Dermis microvascular lymphatic vessel endothelial cell (primary cell): ENCODE measurements at regions not wholly inside any gene's neighbourhood (a gene's known extent, or its start where the extent isn't known, plus 50 kb on each side); places are given as distances from the start of the nearest gene placed in this dataset.
"Not testable (repeated sequence)": the region's sequence is repeated elsewhere in the genome, so short reads cannot be mapped to it uniquely, and the experiment has no call there.

Experiments
- DNase-seq, 2 donors: peaks; one replicate each; pipeline versions ENCODE4 v3.0.0 to v3.0.0-alpha.2; 2010; ENCODE audit warnings: low read depth in 2 of 2

DNA sequence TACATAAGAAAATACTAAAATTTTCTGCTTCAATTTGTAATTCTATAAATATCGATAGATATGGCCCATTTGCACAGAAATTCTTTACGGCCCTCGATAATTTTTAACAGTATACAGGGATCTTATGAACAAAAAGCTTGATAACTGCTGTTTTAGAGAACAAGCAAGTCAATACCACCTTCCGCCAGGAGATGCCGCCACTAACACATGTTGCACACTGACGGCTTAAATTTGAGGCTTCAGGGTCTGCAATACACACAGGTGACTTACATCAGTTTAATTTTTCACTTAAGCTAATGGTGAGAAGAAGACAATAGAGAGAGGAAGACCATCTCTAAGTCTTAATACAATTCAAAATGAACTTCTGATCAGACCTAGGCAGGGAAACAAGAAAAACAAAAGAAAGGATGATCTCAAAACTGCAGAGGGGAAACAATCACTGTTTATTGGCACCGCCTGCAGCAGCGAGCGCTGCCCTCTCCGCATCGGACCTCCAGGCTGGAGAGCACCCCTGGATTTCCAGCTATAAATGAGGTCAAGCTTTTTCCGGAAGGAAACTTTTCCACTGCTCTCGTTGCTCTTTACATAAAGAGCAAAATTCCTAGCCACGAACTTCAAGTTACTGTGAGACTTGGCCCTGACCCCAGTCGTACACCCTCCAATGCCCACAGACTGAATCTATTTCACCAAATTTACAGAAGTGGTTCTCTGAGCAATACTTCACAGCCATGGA lies 53.9 kb downstream of the OTOR start:
- DNase-seq: peak; percentile 26 to 59

DNA sequence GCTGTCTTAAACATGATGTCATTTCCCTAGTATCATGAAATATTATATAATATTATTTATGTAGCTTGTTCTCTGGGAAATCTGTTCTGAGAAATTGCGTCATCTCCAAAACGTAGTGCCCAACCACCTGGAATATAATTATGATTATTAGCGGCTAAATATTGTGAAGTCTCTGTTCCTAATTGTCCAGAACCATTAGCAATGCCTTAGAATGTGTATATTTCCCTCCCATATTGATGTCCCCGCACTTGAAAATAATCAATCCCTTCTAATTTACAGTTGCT lies 54.4 kb downstream of the OTOR start:
- DNase-seq: no peak

DNA sequence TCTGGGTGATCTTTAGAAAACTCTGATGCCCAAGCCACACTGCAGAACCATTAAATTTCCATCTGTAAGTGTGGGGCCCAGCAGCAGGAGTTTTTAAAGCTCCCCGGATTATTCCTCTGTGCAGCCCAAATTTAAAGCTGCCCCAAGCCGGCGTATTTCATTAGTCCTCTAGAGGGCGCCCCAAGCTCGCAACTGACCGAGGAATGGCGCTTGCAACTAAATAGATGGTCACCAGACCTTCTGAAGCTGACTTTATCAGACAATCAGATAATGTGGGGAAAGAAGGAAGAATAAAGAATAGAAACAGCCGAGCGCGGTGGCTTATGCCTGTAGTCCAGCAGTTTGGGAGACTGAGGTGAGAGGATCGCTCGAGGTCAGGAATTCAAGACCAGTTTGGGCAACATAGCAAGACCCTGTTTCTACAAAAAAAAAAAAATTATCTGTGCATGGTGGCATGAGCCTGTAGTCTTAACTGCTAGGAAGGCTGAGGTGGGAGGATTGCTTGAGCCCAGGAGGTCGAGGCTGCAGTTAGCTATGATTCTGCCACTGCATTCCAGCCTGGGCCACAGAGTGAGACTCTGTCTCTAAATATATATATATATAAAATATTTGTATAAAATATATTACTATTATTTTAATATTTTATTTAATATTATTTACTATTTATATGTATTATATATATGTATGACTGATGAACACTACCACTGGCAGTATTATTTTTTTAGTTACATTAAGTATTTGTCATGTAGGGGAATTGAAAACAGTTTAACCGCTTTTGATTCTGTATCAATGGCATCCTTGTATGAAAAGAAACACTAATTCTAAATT lies 56.0 kb downstream of the OTOR start:
- peak; percentile 9 to 43 for DNase-seq

DNA sequence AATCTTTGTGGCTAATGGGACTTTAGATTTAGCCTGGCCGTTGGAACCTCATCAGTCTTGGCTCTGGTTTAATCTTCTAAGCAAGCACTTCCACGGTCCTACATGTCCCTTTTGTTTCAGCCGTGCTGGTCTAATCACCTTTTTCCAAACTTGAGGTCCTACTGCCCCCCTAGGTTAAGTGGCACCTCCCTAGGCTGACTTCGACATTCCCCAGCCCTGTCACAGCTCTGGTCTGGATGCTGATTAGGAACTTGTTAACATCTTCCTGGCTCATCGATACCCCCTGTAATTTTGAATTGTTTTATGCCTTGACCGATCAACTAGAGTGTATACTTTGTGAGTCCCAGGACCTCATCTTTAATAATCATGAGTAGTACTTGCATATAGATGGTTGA lies 56.6 kb downstream of the OTOR start:
- DNase-seq: no peak

DNA sequence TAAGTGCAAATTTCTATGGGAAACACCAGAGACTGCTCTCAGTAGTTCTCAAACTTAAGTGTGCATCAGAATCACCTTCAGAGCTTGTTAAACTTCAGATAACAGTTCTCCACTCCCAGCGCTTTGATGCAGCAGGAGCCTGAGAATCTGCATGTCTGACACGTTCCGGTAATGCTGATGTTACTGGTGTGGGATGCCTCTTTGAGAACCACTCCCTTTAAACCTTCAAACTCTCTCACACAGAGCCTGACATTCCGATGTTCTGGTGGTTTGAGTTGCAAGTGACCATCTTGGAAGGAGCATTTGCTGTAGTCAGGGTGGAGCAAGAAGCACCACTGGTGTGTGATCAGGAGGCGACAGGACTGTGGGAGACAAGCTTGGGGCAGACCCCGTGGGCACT lies 57.9 kb downstream of the OTOR start:
- no peak for DNase-seq

DNA sequence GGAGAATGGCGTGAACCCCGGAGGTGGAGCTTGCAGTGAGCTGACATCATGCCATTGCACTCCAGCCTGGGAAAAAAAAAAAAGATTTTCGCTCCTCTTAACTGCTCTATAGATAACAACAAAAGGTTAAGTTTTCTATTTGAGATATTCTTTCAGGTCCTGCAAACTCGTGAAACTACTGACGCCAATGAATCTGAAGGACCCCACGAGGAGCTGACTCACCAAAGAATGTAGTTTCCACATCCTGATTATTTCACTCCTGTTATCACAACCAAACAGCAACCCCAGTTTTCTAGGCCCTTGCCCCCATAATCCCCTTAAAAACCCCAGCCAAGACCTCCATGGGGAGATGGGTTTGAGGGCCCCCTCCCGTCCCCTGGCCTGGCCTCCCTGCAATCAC lies 58.7 kb downstream of the OTOR start:
- DNase-seq: no peak

DNA sequence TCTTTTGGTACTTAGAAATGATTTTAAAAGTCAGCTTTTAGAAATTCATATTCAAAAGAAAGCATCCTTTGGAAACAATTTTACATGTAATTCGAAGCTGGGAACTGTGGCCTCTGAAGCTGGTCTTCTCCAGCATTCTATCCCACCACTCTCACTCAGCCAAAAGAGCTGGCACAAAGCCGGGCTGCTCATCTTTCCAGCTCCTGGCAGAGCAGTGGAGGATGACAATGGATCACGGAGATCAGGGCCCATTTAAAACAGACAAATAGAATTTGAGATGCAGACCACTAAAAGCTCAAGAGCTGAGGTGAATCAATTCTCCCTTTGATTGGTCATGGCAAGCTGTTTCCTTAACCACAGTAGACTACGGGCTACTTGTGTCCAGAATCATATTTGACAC lies 60.6 kb downstream of the OTOR start:
- DNase-seq: no peak

DNA sequence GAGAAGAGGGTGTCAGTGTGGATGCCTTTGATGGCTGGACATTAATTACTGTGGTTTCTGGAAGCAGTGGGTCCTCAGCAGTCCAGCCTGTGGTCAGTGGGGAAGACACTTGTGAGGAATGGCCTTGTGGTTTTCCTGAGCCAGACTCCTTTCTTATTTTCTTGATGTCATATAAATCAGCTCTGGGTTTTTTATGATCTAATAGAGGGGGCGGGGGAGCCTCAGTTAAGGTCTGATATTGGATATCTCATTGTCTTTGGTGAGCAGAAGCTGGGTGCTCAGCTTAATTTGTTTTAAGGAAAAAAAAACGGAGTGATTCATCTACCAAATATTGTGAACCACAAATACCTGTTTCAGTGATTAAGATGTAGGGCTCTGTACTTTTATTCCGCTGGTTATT lies 62.1 kb downstream of the OTOR start:
- no peak for DNase-seq

DNA sequence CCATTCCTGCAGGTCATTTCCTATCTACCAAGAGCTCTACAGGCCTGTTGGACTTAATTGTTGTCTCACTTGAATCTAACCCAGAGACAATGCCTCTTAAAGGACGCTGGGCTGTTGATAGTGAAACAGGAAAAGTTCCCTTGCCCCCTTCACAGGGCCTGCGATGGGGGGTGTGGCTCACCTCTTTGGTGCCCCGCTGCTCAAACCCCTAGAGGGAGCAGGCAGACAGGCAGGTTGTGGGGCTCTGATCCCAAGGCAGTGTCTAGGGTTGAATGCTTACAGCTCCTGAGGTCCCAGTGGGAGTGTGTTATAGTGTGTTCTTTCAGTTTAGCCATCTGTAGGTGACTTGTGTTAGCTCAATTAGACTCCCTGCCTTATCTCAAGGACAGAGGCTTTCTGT lies 68.0 kb downstream of the OTOR start:
- DNase-seq: no peak

DNA sequence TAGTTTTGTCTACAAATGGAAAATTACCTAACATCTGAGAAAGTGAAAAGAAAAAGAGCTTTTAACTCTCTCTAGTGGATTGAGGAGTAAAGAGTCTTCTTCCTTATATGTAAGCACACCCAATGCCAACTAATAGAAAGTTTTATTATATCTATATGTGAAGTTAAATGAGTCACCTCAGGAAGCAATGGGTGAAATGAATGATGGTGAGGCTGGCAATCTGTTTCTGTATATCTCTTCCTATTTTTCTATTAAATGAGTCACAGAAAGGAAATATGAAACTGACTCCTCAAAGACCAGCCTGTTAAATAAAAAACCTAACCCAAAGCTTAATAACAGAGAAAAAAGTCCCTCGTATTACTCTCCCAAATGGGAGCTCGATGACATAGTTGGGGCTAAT lies 71.3 kb downstream of the OTOR start:
- DNase-seq: no peak

DNA sequence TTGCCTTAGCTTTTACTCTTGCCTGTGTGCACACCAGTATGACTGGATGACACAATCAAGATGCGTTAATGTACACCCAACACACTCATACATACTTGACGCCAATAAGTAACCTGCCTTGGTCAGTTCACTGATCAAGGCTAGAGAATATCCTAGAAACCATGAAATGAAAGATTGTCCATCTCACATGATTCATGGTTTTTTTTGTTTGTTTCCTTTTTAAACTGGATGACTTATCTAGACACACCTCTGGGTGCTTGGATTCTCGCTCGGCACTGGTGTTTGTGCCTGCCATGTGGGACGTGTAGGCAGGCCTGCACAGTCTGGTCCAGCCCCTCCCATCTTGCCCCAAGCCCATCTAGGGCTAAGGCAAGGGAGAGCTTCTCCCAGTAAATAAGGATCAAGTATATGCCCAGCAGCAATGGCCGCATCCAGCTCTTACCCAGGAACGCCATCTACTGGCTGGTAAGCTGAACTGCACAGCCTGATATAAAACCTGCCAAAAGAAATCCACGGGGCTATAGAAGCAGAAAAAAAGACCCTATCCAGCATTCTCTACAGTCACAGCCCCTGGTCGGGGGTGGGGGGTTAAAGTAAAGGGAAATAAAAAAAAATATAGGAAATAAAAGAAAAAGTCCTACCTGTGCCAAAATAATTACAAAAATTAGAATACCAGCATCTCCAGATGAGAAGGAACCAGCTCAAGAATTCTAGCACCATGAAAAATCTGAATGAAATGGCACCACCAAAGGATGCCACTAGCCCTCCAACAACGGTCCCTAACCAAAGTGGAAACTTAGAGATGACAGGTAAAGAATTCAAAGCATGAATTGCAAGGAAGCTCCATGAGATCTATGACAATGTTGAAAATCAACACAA lies 73.3 kb downstream of the OTOR start:
- DNase-seq: peak; percentile 23 to 43

DNA sequence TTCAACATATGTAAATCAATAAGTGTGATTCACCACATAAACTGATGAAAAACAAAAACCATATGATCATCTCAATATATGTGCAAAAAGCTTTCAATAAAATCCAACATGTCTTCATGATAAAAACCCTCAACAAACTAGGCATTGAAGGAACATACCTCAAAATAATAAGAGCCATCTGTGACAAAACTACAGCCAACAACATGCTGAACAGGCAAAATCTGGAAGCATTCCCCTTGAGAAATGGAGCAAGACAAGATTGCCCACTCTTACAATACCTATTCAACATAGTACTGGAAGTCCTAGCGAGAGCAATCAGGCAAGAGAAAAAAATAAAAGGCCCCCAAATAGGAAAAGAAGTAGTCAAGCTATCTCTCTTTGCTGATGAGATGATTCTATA lies 76.5 kb downstream of the OTOR start:
- DNase-seq: no peak

DNA sequence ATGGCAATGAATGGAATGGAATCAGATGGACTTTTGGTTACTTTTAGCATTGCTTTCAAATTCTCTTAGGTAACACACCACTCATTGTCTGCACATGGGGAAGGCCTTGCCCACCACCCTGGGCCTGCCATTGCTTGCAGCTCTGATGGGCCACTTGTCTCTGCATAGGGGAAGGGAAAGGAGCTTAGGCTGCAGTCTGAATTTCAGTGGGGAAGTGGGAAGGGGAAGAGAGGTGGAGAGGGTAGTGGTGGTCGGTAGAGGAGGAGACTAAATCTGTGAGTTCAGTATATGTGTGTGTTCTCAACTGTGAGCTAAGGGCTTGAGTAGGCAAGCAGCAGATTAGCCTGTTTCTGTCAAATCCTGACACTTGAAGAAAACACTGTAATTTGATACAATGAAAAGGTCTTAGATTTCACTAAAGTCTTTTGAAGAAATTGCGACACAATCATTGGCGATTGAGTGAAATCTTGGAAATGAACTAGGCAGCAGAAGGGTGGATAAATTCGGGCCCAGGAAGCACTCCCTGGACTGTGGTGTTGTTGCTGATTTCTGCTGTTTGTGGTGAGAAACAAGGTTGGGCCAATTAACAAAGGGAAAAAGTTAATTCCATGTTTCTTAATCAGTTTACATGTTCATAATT lies 80.6 kb downstream of the OTOR start:
- no peak for DNase-seq

DNA sequence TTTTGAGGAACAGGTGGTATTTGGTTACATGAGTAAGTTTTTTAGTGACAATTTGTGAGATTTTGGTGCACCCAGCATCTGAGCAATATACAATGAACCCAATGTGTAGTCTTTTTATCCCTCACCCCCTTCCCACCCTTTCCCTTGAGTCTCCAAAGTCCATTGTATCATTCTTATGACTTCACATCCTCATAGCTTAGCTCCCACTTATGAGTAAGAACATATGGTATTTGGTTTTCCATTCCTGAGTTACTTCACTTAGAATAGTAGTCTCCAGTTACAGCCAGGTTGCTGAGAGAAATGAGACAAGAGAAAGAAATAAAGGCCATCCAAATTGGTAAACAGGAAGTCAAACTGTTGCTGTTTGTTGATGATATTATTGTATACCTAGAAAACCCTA lies 87.5 kb downstream of the OTOR start:
- not testable (repeated sequence) for DNase-seq

DNA sequence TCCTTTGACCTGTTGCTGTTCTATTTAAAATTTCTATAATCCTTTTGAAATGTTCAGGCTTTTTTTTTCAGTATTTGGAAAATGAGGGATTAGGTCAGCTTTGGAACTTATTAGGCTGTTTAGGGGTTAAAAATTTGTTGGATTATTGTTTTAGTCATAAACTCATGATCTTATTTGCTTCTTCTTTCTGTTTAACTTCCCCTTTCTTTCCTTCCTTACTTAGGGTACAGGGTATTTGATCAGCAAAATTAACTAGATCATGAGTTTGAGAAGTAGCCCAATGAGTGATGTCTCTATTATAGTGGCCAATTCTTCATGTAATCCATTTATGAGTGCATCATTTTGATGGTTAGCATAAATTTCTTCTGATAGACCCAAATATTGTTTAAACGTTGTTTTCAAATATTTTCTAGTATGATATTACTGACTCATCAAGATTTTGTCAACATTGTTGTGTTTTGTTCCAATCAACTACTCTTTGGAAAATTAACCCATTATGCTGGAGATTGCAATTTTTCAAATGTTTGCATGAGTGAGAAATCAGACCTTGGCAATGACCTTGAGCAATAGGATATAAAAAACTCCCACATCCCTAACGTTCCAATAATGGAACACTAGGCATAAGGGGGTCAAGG lies 94.4 kb downstream of the OTOR start:
- DNase-seq: no peak

DNA sequence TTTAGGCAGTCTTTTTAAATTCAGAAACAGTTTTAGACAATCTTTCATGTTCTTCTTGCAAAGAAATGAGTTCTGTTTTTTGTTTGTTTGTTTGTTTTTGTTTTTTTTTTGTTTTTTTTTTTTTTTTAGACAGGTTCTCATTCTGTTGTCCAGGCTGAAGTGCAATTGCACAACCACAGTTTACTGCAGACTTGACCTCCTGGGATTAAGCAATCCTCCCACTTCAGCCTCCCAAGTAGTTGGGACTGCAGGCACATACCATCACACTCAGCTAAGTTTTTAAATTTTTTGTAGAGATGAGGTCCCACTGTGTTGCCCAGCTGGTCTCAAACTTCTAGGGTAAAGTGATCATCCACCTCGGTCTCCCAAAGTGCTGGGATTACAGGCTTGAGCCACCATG lies 96.2 kb downstream of the OTOR start:
- no peak for DNase-seq

DNA sequence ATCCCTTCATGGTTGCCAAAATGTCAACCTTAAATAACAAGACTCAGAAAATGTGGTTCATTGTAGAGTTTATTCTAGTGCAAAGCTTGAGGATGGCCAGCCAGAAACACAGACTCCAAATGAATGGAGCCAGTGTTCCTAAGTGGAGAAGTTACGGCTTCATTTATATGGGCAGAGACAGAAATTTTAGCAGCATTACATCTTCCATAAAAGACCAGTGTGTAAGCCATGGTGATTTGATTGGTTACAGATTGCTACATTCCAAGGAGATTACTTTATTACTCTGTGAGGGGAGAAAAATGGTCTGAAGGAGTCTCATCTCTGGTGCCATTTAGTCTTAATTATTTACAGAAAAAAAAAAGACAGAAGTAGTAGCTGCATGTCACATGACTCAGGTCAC lies 97.8 kb downstream of the OTOR start:
- DNase-seq: no peak

DNA sequence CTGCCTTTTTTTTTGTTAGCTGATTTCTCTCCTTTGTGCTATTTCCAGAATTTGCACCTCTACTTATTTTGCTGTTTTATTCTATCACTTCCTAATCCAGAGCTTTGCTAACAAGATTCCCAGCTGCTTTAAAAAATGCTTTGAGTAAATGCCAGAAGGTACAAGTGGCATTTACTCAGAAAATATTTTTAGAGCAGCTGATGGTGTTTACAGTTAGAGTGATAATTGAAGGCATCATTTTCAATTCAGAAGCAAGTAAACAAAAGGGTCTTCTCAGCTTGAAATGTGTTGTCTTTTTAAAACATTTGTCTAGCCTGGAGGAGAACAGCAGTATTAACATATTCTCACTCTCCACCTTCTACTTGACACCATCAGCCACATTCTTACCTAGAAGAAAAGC lies 99.9 kb downstream of the OTOR start:
- DNase-seq: no peak

DNA sequence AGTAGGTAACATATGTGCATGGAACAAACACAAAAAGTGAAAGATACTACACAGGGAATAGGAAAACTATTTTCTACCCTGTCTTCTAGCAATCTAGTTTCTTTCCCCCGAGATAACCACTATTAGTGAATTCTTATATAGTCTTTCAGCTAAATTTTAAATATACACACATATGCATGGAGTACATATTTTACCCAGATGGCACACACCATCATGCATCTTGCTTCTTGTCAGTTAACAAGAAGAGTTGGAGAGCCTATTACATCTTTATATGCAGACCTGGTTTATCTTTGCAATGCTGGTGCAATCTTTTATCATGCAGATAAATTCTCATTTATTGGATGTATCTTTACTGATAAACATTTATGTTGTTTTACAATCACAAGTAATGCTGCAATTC lies 100.4 kb downstream of the OTOR start:
- DNase-seq: no peak

DNA sequence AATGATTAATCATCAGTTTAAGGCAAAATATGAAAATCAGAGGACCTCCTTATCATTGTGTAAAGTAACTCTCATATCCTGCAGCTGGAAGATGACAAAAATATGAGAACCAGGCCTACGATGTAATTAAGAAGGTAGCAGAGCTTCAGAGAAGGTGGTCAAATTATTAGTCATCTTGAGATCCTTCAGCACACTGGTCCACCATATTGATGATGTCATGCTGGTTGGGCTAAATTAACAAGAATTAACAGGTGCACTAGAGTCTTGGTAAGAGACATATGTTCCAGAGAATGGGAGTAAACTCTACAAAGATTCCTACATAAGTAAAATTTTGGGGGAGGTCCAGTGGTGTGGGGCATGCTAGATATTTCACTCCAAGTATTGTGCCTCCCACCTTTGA lies 112.8 kb downstream of the OTOR start:
- no peak for DNase-seq

DNA sequence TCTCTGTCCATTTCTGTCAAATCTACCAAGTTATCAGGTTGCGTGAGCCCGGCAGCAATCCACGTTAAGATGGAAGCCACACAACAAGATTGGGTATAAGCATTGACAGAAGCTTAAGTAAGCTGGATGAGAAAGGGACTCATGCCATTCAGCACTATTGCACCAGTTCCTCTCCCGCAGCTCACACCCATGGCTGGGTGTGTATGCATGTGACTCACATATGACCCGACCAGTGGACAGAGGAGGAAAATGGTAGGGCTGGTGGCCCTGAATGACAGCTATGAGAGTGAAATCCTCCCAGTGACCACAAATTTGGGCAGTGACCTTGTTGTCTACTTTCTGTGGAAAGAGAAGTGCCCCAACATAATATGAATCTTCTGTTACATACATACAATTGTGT lies 113.5 kb downstream of the OTOR start:
- DNase-seq: no peak

DNA sequence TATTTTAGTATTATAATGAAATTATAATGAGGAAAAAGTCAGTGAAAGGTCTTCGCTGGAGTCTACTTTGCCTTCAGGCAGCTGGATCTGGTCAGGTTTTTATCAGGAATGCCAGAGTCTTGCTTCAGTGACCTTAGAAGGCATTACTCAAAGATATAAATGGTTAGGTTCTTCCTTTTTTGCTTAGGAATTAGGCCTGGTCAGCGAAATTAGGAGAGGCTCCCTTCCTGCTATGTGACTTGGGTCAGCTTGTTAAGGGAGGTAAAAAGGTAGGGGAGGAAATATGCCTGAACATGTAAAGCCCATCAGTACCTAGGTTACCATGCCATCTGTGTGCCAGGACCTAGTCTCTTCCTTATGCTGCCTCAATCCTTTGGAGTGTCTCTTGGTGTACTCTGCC lies 115.1 kb downstream of the OTOR start:
- DNase-seq: no peak
